ENCODE measurements at regions not wholly inside any gene's neighbourhood (a gene's known extent, or its start where the extent isn't known, plus 50 kb on each side); places are given as distances from the start of the nearest gene placed in this dataset.

DNA sequence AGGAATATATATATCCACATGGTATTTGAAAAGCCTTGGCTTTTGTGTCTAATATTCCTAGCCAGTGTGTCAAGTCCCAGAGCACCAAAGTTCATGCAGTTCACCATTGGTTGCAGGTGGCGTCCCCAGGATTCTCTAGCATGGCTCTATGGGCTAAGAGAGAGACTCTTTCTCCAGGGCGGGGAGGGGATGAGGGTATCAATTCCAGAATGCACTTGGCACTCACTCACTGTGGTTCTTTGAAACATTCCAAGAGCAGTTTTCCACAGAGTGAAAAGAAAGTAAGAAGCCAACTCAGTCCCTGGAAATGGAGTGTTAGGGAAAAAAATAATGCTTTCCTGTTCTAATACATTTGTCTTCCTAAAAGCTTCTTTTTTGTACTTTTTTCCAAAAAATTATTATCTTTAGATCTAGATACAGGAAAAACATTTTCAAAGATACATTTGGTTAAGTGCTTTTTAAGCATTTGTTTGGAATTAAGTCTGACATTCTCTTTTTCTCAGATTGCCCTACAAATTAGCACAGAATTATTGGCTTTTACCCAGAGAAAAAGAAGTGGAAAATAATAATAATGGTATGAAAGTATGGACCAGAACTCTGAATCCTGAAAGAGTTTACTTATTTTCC is 239.9 kb downstream of the PAX3 start:
- DNase-seq: no peak

DNA sequence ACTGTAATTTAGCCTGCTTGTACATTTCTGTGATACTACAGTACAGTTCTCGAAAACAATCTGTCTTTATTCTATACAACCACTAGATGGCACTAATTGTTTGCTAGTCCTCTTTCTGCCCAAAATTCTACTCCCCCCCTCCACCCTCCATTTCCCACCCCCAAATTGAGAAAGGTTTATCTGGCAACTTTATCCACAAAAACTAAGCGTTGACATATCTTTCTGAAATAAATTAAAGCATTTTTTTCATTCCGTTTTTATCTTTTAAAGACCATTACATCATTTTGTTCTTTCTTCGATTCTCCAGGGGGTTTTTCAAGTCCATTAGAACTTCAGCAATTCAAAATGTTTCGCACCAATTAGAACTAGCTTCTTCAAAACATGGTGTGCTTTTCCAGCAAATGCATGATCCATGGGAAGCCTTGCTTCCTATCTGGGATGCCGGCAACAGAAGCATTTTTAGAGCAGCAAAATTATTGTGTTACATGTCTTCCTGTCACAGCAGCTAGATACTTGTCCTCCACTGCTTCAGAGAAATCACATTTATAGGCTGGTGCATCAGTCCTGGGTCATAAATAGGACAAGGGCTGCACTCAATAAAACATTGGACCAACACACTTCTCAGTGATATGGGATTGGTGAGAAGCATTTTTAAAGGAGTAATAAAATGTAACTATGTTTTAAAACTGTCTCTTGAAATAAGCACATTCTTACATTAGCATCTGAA is 241.3 kb downstream of the PAX3 start:
- DNase-seq: peak; percentile 1

DNA sequence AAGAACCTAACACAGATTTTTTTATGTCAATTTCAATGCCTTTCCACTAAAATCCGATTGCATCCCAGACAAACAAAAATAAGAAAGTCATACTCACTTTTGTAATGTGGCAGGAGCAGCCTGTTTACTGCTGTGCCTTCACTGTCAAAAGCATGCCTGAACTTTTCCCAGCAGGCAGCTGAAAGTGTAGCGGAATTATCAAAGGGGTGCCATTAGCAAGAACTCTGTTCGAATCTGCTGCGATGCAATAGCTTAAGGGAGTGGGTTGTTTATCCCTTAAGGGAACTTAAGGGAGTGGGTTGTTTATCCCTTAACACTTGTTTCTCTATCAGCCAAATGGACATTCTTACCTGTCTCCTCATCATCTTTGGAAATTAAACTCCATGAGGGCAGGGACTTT is 243.5 kb downstream of the PAX3 start:
- DNase-seq: no peak

DNA sequence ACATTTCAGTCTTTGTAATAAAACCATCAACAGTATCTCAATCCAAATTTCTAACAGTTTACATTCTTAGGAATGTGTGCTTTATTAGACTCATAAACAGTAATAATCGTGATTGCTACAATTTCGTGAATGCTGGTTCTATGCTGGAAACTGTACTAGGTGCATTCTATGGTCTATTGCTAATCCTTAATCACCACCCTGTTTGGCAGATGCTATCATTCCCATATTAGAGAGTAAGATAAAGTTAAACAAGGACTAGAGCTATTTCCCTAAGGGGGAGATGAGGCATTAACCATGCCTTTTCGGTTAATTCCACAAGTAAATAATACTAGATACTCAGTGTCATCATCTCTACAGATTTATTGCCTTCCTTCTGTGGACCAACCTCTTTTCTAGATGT is 244.0 kb downstream of the PAX3 start:
- DNase-seq: no peak

DNA sequence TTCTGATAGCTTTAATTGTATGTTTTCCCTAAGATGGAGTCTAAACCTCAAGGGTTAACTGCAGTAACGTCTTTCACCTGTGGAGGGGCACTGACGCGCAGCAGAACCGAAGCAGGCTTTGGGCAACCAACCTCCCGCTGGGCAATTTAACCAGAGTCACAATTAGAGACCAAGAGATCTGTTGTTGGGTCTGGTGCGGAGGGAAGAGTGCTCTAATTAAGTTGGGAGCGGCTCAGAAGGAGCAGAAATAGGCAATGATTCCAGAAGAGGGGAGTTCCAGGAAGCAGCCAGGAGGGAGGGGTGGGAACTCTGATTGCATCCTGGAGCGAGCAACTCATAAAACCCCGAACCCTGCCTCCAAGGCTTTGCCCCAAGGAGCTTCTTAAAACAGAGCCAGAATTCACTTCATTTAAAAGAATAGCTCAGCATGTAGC is 245.8 kb downstream of the PAX3 start:
- no peak for DNase-seq

DNA sequence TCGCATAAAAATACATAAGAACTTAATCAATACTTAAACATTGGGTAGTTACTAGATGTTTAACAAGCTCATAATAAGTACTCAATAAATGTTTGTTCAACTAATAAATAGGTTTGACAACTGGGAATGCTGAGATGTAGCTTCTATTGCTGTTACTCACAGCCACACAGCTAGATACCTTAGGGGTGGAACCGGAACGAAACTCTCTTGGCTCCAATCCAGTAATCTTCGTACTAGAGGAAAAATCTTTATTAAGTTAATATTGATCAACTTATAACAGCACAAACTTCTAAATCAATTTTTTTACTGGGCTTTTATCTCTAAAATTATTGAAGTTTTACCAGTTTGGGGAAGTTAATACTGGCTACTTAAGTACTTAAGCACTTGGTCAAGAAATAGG is 247.8 kb downstream of the PAX3 start:
- no peak for DNase-seq

DNA sequence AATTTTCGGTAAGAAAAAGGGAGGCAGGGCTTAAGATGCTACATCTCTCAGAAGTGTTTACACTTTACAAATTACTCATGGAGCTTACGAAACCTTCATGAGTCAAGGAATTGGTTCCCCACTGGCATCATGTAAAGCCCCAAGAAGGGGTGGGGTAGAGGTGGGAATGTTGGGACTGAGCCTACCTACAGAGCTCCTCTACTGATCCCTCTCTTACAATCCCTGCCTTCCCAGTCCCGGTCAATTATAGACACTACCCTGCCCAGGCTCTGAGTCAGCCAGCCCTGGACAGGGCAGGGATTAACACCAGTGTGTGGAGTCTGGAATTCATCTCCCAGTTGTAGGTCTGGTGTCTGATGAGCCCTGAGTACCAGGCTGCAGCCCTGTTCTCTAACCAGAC is 248.9 kb downstream of the PAX3 start:
- no peak for DNase-seq

DNA sequence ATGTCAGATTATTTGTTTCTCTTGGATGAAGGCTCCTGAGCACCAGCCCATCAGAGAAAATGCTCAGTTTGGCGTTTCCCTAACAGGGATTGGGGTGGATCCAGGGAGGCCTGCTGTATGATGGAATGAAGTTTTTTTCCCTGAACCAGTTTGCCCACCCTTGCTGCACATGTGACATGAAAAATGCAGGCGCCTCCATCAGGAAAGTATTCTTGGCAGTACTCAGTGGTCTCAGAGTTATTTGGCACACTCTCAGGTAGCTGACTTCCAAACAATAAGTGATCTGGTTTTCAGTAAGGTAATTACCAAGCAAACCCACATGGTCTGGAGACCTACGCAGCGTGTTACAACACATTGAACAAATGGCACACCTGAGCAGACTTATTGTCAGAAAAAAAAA is 254.9 kb downstream of the PAX3 start:
- DNase-seq: no peak

DNA sequence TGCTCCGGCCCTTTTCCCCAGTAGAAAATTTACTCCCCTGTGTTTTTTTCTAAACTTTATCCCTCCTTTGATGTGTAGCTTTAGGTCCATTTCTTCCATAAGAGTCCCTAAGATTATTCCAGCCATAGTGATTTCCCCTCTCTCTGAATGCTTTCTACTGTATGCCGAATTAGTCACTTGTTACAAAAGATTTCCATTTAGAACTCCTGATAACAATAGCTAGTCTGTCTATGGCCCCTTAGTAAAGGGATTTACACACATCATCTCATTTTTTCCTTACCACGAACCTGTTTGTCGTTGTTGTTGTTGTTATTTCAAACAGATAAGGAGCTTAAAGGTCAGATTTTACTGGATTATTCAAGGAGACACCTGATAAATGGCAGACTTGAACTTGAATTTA is 256.1 kb downstream of the PAX3 start:
- no peak for DNase-seq

DNA sequence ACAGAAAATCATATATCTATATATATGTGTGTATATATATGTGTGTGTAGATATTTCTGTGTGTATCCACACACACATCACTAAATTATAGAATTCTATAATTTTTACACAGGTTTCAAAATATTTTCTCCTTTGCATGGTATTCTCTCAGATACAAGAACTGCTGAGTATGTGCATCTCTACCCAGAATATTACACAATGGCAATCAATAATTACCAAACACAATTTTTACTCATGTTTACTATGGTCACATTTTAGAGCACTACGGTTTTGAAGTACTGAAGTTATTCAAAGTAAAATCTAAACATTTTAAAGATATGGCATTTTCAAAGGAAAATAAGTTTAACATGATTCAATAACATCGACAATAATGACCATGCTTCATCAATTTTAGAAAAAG is 258.5 kb downstream of the PAX3 start:
- DNase-seq: no peak

DNA sequence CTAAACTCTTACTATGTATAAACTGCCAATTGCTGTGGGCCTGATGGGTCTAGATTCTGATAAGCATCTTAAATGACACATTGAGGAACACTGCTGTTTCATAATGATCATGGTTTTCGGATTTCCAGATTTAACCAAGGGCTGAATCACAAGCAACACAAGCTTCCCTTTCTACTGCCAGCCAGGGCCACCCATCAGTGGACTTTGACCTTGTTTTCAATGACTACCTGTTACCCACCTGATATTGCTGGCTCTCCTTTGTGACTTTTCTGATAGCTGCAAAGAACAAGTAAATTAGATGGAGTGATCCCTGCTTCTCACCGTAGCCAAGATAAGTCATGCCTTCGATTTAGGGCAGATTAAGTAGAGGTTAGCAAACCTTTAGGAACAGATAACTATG is 259.0 kb downstream of the PAX3 start:
- DNase-seq: no peak

DNA sequence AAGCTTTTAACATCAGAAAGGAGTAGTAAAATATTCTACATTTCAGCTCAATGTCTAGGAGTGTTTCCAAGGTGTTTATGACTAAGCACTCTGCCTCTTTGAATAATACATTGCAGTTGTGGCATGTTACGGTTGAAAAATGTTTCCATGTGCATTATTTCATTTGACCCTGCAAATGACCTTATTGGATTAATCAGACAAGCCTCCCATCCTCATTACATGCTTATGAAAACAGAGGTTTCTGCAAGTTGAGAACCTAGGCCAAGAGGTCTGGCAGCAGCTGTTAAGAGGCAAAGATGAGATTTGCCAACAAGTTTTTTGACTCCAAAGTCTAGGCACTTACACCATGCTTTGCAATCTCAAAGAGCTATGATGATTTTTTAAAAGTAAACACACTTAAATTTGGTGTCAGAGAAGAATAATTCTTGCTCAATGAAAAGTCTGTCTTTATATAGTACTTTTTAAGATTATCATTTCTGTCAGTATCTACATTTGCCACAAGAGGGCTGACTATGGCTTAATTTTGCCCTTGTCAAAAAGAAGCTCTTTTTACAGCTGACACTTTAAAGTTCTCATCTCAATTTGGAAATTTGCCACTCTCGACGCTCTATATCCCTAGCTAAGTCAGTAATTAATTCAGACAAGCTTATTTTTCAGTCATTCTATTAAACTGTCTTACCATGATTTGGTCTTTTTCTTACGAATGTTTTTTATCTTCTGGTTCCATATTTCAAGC is 260.6 kb downstream of the PAX3 start:
- DNase-seq: no peak

DNA sequence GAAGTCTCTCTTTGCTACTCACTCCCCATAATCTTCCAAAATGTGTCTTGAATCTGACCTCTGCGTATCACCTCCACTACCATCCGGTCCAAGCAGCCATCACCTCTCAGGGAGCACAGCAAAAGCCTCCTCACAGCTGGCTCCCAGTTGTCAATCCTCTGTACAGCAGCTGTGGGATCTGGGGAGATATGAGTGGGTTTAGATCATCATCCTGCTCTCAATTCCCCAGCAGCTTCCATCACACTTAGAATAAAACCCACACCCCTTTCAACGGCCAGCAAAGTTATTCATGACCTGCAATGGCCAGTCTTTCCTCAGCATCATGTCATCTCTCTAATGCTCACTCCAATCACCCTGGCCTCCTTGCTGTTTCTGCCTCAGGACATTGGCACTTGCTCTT is 261.6 kb downstream of the PAX3 start:
- DNase-seq: no peak

DNA sequence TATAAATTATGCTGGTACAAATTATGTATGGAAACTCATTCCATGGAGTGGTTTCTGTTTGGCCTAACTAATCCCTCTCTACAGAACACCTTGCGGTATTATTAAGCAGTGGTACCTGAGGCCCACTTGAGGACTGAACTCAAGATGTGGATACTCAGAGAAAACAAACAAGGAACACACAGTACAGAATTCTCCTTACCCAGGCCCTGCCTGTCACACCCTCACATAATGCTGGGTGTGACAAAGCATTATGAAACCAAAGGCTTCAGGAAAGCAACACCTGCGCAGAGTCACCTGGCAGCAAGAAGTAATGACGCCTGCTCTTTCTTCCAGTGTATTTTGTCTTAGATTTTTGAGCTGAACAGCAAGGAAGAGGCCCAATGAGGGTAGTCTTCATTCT is 264.7 kb downstream of the PAX3 start:
- DNase-seq: no peak

DNA sequence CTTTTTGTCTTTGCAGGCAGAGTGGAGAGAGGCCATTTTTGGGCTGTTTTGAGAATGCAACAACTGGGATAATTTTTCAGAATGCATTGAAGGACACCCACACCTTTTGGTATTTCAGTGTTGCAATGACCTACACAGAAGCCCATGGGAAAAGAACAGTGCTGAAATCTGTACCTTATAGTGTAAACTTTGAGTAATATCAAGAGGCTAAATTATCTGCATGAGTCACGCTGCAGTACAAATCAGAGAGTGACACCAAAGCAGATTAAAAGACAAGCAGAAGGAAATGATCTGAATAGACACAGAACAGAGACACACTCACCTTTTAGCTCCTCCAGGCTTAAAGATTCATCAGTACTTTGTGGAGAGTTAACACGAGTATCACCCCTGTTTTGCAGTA is 265.3 kb downstream of the PAX3 start:
- no peak for DNase-seq

DNA sequence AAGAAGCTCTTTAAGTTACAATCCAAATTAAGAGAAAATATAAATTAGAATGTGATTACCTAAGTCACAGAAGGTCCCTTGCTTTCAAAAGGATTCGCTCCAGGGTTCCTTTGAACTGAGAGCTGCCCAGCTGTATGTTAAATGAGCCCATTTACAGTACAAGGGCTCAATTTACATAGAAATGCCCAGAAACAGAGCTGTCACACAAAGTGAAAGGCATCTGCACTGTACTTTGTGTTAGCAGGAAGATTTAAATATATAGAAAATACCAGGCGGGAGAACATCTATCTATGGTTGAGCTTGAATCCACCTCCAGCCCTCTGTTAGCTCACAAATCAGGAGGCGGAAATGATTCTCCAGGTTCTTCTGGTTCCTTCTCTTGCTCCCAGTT is 272.9 kb downstream of the PAX3 start:
- DNase-seq: no peak

DNA sequence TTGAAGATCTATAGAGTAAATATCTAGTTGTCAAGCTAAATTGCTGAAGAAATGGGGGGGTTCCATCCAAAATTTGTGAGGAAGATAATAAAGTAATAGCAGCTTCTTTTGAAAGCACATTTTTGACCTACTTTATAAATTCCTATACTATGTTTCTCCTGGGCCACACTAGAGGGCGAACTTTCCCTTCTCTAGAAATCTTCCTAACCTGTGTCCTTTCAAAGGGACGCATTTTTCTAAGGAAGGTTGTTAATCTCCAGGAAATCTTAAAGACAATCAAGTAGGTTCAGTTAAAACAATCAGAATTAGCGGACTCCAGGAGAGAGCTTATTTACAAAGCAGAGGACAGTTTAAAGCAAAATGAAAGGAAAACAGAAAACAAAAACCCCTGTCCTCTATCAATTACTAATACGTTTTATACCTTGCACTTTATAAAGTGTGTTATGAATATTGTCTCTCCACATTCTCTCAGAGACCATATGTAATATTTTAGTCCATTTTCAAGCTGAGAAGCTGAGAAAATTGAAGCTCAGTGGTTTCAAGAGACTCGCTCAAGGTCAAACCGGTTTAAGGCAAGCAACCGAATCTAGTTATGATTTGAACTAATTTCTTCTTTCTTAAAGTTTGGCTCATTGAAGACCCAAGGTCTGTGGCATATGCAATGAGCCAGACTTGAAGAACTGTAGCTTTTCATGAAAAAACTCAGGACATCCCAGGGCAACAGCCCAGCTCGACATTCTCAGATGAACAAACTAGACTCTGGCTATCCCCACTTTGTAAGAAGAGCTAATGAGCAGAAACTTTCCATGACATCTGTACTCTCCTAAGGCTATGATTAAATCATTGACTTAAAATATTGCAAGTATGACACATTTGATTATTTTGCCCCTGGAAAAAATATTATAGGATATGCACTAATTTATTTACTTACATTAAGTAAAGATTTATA is 273.6 kb downstream of the PAX3 start:
- DNase-seq: peak; percentile 30

DNA sequence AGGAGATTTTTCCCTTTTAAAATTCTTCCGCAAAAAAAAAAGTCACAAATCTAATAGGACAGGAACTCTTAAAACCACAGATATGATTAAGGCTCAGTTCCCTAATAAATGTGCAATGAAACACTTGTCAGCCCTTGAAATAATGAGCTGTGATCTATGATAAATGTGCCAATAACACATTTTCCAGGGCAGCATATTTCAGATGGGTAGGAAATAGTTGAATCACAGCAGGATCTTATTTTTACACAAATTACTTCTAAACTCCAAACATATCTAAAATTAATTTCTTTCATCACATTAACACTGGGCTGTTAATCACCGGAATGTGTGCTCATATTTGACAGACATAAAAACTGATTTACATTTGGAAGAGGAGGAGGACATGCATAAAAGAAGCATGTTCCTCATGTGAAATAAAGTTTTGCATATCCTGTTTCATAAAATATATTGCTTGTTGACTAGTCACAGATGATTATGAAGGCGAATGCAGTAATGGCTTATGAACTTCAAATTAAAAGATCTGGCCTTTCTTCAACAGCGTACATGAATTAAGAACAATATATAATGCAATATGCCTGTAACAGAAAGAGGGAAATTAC is 281.4 kb downstream of the PAX3 start:
- DNase-seq: no peak

DNA sequence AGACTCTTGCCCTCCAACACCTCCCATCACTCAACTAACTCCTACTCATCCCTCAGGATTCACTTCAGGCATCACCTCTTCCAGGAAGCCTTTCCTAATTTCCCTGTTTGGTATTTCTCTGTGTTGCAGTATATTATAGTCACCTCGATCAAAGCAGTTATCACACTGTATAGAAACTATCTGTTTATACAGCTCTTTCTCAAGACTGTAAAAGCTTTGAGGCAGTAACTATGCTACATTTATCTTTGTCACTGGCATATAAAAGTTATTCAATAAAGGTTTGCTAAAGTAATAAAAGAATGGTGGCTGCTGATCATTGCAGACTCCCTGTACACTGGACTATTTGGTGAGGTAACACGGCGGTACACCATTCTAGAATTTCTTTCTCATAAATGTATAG is 284.9 kb downstream of the PAX3 start:
- DNase-seq: no peak

DNA sequence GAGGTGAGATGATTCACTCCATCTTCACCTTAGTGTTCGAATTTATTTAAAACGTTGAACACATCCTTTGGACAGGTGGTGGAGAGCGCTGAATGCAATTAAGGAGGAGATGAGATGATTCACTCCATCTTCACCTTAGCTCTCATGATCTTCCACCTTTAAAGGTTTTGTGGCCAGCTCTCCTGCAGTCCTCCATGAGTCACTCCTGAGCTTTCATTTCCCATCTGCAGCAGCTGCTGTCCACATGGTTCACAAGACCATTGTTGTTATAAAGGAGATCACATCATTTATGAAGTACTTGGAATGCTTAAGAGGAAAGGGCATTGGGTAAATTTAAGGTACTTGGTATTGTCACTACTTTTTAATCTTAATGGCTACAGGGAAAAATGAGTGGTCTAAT is 298.5 kb downstream of the PAX3 start:
- DNase-seq: no peak

DNA sequence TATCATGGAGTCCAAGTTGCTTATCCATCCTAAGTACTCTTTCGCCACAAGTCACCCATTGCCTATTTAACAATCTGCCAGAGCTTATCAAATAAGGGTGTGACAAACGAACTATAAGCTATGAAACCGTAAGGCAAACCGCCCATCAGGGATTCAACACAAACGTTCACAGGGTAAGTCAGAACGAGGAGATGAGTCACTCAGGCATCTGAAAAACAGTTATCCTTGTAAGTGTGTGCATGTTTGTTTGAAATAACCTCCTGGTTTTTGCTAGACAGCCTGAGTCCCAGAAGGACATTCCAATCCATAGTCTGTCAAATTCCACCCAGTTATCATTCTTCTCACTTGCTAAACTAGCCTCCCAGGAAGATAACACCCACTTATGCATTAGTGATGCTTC is 299.1 kb downstream of the PAX3 start:
- DNase-seq: no peak

DNA sequence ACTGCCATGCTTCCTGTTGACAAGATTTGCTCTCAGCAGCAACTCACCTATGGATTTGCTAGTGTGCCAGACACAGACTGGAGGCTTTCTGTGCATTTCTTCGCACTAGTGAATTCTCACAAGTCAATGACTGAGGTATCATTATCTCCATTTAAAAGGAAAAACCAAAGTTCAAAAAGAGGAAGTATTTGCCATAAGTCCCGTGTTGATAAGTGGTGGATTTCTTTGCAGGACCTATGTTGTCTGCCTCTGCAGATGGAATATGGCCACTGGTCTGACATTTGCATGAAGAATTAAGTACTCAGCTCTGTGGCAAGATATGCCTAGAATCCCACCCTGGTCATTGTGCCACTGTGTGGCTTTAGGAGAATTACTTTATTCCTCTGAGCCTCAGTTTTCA is 299.6 kb downstream of the PAX3 start:
- no peak for DNase-seq

DNA sequence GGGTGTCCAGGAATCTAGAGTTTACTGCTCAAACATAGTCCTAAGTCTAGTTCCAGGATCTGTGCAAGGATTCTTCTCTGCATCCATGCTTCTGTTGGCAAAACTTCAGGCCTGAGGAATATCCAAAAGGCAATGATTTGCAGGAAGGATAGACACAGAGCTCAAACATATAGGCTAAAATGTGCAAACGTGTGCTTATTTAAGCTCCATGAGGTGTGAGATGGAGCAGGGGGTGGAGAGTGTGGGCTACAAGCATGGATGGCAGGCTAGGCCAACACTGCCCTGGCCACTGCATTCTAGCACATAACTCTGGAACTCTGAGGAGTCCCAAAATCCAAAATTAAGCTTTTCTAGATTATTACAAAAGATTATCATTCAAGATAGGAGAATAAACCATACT is 301.1 kb downstream of the PAX3 start:
- no peak for DNase-seq

All from DMS79 treated with DMSO at 0.1 percent for 48 hours (cell line).